Activated B cell treated with CpG ODN at 0.5 μM for 24 hours (primary cell): ENCODE measurements at regions not wholly inside any gene's neighbourhood (a gene's known extent, or its start where the extent isn't known, plus 50 kb on each side); places are given as distances from the start of the nearest gene placed in this dataset.

Source experiments
- ATAC-seq: fragments of 200-7000 bp; cut with Tn5 transposase; one replicate; pipeline ENCODE4 v1.10.0; 2021; ENCODE audit warnings: low read depth, mild to moderate bottlenecking, moderate library complexity
- CTCF ChIA-PET: fragments of 350-600 bp; sonication (Branson Sonifier 250); formaldehyde crosslinking; loops from one replicate; lab custom pipeline; 2021; ENCODE audit warnings: antibody characterized with exemption; lab: Charles Lee
- POLR2A ChIA-PET: fragments of 350-600 bp; sonication (Branson Sonifier 250); formaldehyde crosslinking; loops from one replicate; lab custom pipeline; 2021; ENCODE audit warnings: antibody characterized with exemption; lab: Charles Lee
- DNase-seq: peaks from one replicate; pipeline ENCODE4 v3.0.0; 2022
- H3K27ac Mint-ChIP-seq: one replicate; pipeline ENCODE4 v1.8.0; 2020; ENCODE audit warnings: mixed read lengths
- H3K27me3 Mint-ChIP-seq: one replicate; pipeline ENCODE4 v1.8.0; 2021; ENCODE audit warnings: mixed read lengths
- H3K36me3 Mint-ChIP-seq: one replicate; pipeline ENCODE4 v1.8.0; 2021; ENCODE audit warnings: low read depth, mixed read lengths
- H3K4me1 Mint-ChIP-seq: one replicate; pipeline ENCODE4 v1.8.0; 2021; ENCODE audit warnings: mixed read lengths
- H3K4me3 Mint-ChIP-seq: one replicate; pipeline ENCODE4 v1.8.0; 2020; ENCODE audit warnings: mild to moderate bottlenecking, mixed read lengths
- H3K9me3 Mint-ChIP-seq: one replicate; pipeline ENCODE4 v1.8.0; 2020; ENCODE audit warnings: mixed read lengths
- intact Hi-C: fragments of 100-400 bp; cut with micrococcal nuclease; formaldehyde crosslinking; loops from one replicate; pipeline ENCODE4 v1.15.1; 2024
- TF ChIP-seq, protein P1 (sequence below): fragments of 200-600 bp; IDR thresholded peaks from one replicate; pipeline ENCODE4 v1.8.0; 2022; ENCODE audit warnings: antibody characterized with exemption, mild to moderate bottlenecking

DNA sequence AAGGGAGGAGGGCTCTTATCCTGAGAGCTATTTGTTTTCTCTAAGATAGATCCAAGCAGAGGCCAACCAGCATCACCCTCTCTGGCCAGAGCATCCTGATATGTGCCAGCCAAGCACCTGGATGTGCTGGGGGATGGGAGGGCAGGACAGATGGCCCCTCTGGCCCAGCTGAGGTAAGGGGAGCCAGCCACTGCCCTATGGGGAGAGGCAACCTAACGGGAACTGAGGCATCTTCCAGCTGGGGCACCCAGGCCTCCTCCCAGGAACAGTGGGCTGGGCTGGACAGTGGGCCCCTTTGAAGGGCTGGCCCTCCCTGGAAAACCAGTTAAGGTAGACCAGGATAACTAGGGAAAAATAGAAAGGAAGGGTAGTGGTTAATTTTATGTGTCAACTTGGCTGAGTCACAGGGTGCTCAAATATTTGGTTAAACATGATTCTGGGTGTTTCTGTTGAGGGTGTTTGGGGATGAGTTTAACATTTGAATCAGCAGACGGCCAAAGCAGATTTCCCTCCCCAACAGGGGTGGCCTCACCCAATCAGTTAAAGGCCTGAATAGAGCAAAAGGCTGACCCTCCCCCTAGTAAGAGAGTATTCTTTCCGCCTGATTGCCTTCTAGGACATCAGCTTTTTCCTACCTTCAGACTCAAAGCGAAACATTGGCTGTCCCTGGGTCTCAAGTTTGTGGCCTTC, 595.1 kb downstream of the BUD13 start:
- Mint-ChIP-seq H3K4me3 (no peak overlapping the region), H3K27me3 (peaks cover 14% of the 10 kb centered on the region), H3K27ac (no peak overlapping the region), H3K9me3 (no peaks in the 10 kb centered on the region), H3K4me1 (no peaks in the 10 kb centered on the region), H3K36me3 (no peaks in the 10 kb centered on the region)
- POLR2A ChIA-PET: no interaction called here
- DNase-seq (no peak), ATAC-seq (no peak)
- intact Hi-C loops: no loop called here
- CTCF ChIA-PET: no interaction called here
- TF ChIP-seq, protein P1, sequence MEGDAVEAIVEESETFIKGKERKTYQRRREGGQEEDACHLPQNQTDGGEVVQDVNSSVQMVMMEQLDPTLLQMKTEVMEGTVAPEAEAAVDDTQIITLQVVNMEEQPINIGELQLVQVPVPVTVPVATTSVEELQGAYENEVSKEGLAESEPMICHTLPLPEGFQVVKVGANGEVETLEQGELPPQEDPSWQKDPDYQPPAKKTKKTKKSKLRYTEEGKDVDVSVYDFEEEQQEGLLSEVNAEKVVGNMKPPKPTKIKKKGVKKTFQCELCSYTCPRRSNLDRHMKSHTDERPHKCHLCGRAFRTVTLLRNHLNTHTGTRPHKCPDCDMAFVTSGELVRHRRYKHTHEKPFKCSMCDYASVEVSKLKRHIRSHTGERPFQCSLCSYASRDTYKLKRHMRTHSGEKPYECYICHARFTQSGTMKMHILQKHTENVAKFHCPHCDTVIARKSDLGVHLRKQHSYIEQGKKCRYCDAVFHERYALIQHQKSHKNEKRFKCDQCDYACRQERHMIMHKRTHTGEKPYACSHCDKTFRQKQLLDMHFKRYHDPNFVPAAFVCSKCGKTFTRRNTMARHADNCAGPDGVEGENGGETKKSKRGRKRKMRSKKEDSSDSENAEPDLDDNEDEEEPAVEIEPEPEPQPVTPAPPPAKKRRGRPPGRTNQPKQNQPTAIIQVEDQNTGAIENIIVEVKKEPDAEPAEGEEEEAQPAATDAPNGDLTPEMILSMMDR: no peak

DNA sequence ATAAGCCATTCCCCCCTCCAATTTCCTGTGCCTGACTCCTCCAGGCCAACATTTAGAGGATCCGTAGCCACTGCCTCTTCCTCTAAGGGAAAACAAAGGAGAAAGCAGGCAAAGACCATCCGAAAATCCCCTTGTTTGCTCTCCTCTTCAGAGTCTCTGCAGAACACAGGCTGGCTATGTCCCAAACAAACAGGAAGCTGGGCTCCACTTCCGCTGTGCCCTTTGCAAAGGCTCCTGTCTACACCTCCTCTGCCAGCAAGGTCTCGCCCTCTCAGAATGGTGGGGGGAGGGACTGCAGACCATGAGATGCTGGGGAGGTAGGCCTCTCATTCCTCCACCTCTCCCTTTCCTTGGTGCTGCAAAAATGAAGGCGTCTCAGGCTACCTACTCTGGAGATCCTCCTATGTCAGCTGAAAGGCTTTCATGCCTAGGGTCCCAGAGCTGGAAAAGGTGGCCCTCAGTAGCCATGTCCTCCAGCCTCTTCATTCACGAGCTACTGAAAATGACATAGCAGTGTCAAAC, 596.2 kb downstream of the BUD13 start:
- no peak for ATAC-seq
- H3K36me3 Mint-ChIP-seq: no peaks in the 10 kb centered on the region
- TF ChIP-seq, protein P1: no peak
- peaks cover 14% of the 10 kb centered on the region for H3K27me3 Mint-ChIP-seq
- ChIA-PET POLR2A (no interaction called here), CTCF (no interaction called here)
- no peak for DNase-seq
- intact Hi-C loops: no loop called here
- H3K9me3 Mint-ChIP-seq: no peaks in the 10 kb centered on the region
- H3K27ac Mint-ChIP-seq: no peak overlapping the region
- H3K4me1 Mint-ChIP-seq: no peaks in the 10 kb centered on the region
- no peak overlapping the region for H3K4me3 Mint-ChIP-seq

DNA sequence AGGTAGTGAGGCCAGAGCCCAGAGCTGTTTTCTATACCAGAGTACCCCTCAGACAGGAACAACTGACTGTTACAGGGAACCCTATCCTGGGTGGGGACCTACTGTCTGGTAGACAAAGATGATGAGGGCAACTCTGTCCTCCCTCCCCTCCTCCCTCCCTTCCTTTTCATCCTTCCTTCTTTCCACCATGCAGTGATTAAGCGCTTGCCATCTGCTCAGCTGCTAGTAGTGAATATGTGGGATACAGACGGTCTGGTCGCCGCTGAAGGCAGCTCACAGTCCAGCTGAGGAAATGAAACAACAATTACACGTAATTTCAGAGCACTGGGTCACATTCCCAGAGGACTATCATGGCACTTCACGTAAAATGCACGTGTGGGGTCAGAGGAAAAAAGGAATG, 597.1 kb downstream of the BUD13 start:
- H3K9me3 Mint-ChIP-seq: no peaks in the 10 kb centered on the region
- no peaks in the 10 kb centered on the region for H3K36me3 Mint-ChIP-seq
- TF ChIP-seq, protein P1: no peak
- H3K27ac Mint-ChIP-seq: no peak overlapping the region
- no peaks in the 10 kb centered on the region for H3K4me1 Mint-ChIP-seq
- ATAC-seq (no peak), DNase-seq (no peak)
- H3K27me3 Mint-ChIP-seq: peaks cover 14% of the 10 kb centered on the region
- intact Hi-C loops: no loop called here
- CTCF ChIA-PET: no interaction called here
- no peak overlapping the region for H3K4me3 Mint-ChIP-seq
- POLR2A ChIA-PET: no interaction called here

DNA sequence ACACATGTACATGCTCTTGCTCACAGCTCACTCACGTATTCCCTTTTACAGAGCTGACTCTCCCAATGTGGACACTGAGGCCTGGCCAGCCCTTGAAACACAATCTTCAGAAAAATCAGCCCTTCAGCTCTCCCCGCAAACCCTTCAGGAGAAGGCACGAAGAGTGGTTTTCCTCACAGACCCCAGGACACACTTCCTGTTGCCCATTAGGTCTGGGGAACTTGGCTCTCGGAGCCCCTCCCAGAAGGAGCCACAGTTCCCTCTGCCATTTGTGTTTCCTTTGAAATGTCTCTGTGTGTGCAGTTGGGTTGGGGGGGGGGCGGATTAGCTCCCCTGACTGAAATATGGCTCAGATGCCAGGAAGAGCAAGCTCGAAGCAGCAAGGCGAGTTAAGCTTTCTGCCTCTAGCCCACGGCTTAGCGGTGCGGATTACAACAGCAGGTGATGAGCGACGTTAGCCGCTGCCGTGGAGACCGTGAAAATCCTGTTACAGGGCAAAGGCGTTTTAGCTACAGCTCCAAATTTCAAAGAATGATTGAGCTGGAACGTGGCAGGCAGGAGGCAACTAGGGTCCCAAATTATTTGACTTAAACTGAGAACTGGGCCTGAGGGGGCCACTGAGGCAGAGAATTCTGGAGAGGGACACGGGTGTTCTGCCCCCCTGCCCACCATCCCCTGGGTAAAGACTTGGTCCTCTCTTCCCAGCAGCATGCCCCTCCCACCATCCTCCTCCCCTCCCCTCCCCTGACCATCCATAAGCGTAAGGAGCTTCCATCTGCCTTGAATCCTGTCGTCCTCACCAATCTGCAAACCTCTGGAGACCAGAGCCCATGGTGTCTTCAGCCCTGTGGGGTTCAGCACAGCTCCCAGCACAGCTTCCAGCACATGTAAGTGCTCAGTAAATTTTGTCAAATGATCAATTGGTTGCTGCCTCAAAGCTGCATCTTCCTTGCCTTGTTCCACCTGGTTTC, 598.6 kb downstream of the BUD13 start:
- ChIA-PET POLR2A (no interaction called here), CTCF (no interaction called here)
- no peaks in the 10 kb centered on the region for H3K9me3 Mint-ChIP-seq
- ATAC-seq (no peak), DNase-seq (no peak)
- TF ChIP-seq, protein P1: no peak
- intact Hi-C loops: no loop called here
- H3K4me3 Mint-ChIP-seq: no peak overlapping the region
- no peaks in the 10 kb centered on the region for H3K4me1 Mint-ChIP-seq
- H3K36me3 Mint-ChIP-seq: no peaks in the 10 kb centered on the region
- H3K27me3 Mint-ChIP-seq: peaks cover 14% of the 10 kb centered on the region
- H3K27ac Mint-ChIP-seq: no peak overlapping the region

DNA sequence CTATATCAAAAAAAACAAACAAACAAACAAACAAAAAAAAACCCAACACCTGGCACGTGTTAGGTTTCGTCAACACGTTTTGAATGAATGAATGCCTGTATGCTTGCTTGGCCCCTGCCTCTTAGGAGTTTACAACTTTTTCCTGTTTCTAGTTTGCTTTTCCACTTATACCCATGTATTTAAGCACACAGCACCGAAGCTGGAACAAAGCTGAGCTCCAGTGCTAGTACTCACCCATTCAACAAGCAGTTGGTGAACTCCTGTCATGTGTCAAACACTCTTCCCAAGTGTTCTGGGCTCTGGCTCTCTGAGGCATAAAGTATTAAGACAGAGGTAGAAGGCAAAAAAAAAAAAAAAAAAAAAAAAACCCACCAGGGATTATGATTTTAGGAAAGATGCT, 599.3 kb downstream of the BUD13 start:
- Mint-ChIP-seq H3K36me3 (no peaks in the 10 kb centered on the region), H3K9me3 (no peaks in the 10 kb centered on the region), H3K27ac (no peak overlapping the region), H3K4me3 (no peak overlapping the region), H3K4me1 (no peaks in the 10 kb centered on the region), H3K27me3 (peaks cover 14% of the 10 kb centered on the region)
- intact Hi-C loops: no loop called here
- TF ChIP-seq, protein P1: no peak
- ATAC-seq: no peak
- no peak for DNase-seq
- CTCF ChIA-PET: no interaction called here
- POLR2A ChIA-PET: no interaction called here
